ENCODE measurements at regions not wholly inside any gene's neighbourhood (a gene's known extent, or its start where the extent isn't known, plus 50 kb on each side); places are given as distances from the start of the nearest gene placed in this dataset.

DNA sequence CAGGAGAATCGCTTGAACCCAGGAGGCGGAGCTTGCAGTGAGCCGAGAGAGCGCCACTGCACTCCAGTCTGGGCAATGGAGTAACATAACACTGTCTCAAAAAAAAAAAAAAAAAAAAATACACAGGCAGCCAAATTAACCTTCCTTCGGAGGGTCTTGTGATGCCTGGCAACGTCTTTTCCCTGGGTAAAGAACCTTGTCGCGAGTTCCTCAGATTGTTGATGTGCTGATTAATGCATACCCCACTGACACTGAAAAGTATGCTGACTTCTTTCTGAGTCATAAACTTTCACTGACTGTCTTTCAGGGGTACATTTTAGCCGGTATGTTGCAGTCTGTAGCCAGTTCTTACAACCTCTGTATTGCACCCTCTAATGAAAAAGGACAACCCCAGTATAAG is 95.1 kb upstream of the SOD1 start:
- no peak for DNase-seq

DNA sequence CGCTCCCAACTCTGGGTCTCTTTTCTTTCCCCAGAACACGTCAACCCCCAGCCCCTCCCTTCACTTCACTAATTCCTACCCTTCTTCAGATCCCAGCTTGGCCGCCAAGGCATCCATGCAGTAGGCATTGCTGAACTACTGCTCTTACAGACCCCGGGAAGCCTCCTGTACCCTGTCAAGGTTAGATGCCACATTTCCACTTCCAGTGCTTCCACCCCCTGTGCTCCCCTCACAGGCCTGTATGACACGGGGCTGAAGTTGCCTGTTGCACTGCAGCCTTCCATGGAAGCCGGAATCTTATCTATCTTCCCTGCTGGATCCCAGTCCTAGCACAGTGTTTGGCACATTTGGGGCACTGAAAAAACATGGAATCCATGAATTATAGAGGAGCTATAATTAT is 99.0 kb upstream of the SOD1 start:
- DNase-seq: no peak

GRCh38 chr21:31559368-31560119 is 99.9 kb upstream of the SOD1 start:
- DNase-seq: peak; percentile 84

DNA sequence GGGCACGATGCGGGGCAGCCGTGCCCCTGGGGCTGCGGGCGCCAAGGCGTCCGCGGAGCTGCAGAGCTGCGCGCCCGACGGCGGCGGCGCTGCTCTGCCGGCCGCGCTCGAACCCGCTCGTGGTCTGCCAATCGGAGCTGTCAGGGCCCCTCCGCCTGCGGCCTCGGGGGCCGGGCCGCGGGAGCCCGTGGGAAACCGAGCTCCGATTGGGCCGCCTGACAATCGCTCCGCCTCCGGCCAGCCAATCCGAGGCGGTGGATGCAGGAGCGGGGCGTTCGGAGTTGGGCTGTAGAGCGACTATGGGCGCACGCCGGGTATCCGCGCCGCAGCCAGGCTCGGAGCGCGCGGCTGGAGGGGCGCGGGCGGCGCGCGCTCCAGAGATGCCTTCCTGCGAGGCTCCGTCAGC is 100.5 kb upstream of the SOD1 start:
- peak; percentile 84 for DNase-seq

DNA sequence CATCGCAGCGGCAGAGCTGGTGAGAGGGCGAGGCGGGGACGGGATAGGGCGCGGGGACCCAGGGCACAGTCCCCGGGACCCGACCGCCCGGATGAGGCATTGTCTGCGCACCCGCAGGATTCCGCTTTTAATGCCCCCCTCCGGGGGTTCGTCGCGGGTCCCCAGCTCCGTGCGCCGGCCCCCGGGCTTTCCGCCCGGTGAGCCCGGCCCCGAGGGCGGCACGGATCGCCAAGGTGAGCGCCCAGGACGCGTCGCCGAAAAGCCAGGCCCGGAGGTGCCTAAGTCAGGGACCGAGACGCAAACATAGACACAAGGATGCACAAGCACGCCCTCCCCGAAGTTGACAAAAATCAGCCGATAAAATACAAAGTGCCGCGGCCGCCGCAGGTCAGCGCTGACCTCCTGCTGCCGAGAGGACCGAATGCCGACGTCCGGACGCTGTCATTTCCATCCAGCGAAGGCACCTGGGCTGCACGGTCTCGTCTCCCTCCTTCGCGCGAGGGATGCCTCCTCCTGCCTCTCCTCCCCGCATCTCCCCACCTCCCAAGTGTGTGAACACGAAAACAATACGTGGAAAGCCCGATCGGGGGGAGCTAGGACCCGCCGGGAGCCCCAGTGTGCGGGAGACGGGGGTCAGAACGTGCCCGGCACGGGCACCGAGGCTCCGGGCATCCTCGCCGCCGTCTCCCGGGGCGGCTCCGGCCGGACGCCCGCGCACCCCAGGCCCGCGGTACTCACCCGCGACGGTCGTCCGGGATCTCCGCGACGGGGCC is 101.1 kb upstream of the SOD1 start:
- no peak for DNase-seq

DNA sequence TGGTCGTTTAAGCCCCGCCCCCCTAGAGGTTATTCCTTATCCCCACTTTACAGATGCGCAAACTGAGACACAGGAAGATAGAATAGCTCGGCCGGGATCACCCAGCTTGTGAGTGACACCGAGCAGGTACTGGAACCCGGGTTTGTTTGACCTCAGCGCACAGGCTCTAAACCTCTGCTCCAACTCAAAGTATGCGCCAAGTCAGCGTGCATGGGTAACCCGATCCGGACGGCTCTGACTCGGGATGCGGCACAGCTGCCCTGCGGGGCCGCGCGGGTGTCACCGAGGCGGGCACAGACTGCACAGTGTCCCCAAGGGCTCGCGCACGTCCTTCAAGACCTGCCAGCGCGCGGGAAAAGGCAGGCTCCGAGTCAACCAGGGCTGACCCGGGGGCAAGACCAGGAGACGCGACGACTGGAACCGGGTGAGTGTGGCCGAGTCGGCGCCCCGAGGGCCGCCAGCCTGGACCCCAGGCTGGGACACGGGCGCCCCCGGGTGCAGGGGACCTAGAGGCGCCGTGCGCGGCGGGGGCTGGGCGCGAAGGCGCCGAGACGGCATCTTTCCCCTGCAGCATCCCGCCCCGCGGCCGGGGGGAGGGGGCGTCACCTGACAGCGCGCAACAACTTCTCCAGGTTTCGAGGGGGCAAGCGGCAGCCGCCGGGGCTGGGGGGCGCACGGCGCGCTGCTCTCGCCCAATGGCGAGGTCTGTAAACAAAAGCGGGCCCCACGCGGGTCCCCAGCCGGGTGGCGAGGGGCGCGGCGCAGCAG is 101.9 kb upstream of the SOD1 start:
- no peak for DNase-seq

DNA sequence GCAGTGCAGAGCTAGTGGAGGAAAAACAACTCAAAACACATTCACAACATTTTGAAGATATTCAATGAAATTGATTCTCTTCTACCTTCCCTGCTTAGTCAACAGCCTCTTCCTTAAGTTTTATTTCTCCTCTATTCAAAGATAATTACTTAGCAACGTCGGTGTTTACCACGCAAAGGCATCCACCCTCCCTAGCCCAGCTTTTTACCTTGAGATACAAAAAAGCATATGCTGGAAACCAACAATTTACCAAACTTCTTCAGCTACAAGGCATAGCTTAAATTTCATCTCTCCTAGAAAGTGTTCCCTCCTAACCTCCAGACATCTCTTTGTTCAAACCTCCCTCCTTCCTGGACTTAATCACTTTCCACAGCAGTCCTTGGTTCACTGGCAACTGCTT is 102.8 kb upstream of the SOD1 start:
- DNase-seq: no peak

DNA sequence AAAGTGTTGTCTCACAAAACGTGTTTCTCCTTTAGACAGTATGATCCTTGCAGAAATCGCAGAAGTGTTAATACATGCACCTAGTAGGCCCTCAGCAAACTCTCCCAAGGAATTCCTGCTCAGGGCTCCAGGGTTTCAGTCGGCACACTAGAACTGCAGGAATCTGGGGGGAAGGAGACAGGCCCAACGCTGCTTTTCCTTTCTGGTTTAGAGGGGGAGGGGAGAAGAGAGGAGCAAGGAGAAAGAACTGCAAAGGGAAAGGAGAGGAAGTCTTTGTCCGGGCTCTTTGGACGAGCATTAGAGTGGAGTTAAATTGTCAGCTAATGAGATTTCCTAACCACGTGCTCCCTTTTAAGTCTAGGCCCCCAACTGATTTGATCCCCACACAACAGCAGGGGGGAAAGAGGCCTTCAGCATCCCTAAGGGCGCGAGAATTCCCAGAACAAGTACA is 103.7 kb upstream of the SOD1 start:
- DNase-seq: no peak

- no peak for DNase-seq
Measured at GRCh38 chr21:31554511-31555022, 104.9 kb upstream of the SOD1 start.

DNA sequence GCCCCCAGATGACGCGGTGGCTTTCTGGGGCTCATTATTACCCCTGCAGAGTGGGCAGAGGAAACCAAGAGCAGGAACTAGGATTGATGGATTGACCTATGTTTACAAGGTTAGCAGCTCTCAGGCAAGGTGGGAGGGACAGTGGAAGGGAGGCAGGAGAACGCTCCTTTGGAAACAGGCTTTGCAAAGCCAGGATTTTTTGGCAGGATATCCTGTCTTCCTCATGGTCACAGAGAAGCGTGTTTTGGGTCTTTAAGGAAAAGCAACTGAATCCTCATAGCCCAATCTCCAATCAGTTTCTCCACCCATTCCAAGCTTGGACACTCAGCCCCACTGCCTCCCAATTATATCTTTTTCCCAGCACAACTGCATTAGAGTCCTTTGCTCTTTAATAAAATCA is 105.6 kb upstream of the SOD1 start:
- no peak for DNase-seq

- DNase-seq: no peak
Measured at GRCh38 chr21:31553461-31553860, 106.0 kb upstream of the SOD1 start.

DNA sequence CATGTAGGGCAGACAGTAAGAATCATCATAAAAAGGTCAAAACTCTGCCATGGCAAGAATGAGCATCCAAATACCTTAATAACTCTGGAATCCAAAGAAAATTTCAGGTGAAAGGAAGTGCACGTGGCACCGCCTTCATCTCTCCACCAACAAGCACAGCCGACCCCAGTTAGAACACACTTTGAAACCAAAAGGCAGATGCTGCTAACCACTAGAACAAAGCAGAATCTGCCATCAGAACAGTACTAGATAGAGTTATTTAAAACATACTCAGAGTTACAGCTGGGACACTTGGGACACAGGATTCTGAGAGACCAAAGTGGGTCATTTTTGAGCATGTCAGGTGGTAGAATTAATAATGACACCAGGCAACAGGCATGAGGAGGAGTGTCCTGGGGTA is 106.7 kb upstream of the SOD1 start:
- DNase-seq: no peak

- DNase-seq: no peak
Measured at GRCh38 chr21:31550070-31550469, 109.4 kb upstream of the SOD1 start.

DNA sequence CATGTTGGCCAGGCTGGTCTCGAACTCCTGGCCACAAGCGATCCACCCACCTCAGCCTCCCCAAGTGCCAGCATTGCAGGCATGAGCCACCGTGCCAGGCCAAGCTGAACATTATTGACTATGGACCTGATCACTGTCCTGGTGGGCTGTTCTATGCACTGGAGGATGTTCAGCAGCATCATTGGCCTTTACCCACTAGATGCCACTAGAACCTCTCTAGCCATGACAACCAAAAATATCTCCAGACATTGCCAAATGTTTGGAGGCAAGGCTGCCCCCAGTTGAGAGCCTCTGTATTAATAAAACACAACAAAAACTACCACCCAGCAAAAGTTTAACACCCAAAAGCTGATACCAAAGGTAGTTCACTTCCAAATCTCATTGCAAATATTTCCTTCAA is 110.8 kb upstream of the SOD1 start:
- DNase-seq: no peak

DNA sequence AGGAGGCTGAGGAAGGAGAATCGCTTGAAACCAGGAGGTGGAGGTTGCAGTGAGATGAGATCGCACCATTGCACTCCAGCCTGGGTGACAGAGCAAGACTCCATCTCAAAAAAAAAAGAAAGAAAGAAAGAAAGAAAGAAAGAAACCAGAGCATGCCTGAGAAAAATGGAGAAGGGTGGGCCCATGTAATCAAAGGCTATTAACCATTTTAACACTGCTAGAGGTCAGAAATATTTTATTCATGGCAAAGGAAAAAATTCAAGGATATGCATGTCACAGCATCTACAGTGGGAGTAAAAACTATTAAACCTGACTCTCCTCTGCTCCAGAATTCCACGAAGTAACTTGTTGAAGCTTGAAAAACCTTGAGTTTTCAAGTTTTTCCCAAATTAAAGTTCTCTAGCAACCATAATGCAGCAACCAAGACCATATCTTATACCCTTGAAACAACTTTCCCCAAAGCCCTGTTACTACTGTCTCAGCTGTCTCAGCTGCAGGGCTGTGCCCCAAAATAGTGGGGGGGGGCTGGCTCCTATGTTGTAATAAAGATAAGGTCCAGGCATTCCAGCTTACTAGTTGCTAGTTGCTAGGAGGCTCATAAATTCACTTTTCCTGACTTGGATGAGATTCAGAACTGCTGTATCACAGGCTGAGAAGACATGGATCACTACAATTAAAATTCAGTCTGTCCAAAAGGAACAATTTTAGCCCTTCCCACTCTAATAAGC is 112.9 kb upstream of the SOD1 start:
- DNase-seq: no peak

DNA sequence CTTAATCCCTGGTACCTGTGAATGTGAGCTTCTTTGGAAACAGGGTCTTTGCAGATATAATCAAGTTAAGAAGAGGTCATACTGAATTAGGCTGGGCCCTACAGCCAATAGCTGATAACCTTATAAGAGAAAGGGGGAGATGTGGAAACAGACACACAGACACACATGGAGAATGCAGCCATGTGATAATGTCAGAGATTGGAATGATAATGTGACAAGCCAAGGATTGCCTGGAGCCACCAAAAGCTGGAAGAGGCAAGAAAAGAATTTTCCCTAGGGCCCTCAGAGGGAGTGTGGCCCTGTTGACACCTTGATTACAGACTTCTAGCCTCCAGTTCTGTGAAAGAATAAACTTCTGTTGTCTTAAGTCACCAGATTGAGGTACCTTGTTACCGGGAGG is 114.5 kb upstream of the SOD1 start:
- DNase-seq: no peak

- DNase-seq: no peak
Measured at GRCh38 chr21:31543191-31543590, 116.3 kb upstream of the SOD1 start.

- DNase-seq: no peak
Measured at GRCh38 chr21:31538816-31539215, 120.7 kb upstream of the SOD1 start.

- DNase-seq: no peak
Measured at GRCh38 chr21:31537872-31538576, 121.5 kb upstream of the SOD1 start.

GRCh38 chr21:31536138-31536537 is 123.4 kb upstream of the SOD1 start:
- no peak for DNase-seq

DNA sequence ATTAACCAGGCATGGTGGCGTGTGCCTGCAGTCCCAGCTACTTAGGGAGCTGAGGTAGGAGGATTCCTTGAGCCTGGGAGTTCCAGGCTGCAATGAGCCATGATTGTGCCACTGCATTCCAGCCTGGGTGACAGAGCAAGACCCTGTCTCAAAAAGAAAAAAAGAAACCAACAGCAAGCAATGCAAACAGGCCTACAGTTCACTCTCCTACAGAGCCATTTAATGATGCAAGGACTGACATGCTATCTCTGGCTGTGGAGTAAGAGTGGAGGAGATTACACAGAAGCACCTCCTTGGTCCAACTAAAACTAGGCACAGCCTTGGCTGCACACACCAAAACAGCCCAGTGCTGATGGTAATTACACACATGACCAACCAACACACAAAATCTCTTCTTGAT is 127.5 kb upstream of the SOD1 start:
- no peak for DNase-seq

Data from GOT3 (cell line).